Activated T-helper 1 cell treated with anti-CD3 and anti-CD28 coated beads, Interleukin-2, amount 50 U/mL, for 16 hours (primary cell): ENCODE measurements at regions not wholly inside any gene's neighbourhood (a gene's known extent, or its start where the extent isn't known, plus 50 kb on each side); places are given as distances from the start of the nearest gene placed in this dataset.
"Not testable (repeated sequence)": the region's sequence is repeated elsewhere in the genome, so short reads cannot be mapped to it uniquely, and the experiment has no call there.

Experiments
- DNase-seq, 2 donors: peaks; one replicate each; pipeline ENCODE4 v3.0.0-alpha.2; 2020; ENCODE audit warnings: low read depth in 1 of 2, low spot score in 1 of 2

DNA sequence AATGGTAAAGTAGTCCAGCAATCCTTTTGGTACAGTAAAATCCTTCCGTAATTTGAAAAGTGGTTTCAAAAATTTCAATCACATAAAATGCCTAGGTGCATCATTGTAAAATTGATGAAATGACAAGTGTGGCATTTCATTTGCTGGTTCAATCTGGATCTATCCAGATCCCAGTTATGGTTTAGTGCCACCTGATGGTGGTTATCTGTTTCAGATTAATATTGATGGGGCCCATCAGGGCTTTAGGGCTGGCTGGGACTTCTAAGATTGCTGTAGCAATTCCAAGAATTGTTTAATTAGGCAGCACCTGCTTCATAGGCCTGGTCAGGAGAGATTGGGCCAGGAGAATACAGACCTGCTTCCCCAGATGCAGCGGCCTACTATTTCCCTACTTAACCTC is 55.5 kb upstream of the PIK3C3 start:
- DNase-seq, result no peak

DNA sequence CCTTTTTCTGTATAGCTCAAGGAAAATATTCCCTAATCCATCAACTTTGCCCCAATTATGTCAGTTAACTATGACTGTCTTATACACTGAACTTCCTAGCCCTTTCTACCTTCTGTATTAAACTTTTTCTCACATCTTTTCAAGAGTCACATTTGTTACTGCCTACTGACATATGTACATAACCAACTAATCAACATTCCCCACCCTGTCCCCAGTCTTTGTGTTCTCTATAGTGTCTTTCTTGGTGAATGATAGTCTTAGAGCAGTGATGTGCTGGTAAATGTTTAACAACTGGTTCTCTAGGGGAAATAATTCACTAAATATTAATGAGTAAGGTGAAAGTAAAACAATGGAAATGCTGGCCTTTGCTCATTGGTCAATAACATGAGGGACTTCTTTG is 61.6 kb upstream of the PIK3C3 start:
- no peak for DNase-seq

DNA sequence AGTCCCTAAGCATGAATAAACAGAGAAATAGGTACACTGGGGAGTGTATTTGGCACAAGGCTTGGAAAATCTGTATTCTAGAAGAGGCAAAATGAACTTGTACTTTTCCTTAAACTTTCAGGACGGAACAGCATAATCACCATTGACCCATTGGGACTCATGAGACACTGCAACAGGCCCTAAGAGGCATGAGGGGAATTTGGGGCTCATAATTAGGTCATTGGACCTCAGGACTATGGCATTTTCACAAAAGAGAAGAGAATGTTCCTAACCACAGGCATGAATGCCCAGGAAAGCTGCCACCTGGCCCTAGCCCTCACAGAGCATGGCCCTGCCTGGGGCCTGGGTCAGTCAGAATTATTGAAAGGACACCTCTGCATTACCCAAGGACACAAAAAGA is 67.9 kb upstream of the PIK3C3 start:
- no peak for DNase-seq

DNA sequence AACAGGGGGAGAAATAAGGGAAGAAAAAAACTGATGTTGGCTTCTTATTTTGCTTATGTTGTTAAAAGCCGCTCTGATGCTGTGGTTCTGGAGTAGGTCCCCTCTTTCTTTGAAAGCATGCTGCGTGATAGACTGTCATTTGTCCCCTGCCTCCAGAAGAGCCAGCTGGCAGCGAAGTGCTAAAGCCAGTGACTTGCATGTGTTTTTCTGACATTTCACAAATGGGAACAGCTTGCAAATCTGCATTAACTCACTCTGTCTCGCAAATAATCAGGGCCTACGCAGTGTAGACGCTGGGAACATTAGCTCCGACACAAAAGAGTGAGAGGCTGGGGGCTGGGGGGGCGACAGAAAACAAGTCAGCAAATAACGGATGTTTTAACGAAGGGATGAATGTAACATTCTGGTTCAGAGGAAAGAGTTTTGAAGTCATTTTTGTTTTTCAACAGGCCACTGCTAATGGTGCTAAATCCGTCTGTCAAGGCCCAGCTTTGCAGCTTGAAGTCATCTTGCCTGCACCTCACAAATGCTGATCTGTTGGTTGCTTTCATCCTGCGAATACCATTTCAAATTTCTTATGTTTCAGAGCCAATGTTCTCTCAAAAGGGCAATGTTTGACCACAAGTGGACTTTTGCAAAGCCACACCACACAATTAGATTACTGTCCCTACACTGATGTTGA is 68.8 kb upstream of the PIK3C3 start:
- DNase-seq, result no peak

DNA sequence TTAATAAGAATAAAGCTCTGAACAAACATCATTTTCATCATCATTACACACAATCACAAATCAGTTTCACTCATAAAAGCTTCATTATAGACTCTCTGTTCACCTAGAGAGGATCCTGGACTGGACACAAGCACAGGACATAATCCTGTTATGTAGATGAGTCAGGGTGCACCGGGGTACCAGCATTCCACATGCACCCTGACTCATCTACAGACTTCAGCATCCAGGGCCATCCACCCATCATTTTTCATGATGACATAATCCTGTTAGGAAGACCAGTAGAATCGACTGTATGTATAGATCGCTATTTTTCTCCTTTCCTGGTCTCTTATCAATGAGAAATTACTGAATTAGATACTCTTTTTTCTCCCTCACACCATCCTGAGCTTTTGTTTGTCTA is 73.7 kb upstream of the PIK3C3 start:
- no peak for DNase-seq

DNA sequence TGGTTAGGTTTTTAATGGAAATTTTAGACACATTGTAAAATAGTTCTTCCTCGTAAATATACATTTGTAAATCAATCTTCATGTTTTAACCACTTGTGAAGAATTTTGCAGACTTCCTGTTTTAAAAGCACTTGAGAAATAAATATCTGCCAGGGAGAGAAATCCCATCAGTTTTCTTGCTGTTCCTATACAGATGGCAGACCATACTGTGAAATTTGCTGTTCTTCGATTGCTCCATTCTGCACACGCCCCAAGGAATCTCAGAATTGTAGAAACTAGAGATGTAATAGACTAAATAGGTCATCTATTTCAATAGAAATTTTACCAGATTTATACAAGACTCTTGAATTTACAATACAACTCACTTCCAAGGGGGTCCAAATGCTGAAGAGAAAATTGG is 75.8 kb upstream of the PIK3C3 start:
- no peak for DNase-seq

DNA sequence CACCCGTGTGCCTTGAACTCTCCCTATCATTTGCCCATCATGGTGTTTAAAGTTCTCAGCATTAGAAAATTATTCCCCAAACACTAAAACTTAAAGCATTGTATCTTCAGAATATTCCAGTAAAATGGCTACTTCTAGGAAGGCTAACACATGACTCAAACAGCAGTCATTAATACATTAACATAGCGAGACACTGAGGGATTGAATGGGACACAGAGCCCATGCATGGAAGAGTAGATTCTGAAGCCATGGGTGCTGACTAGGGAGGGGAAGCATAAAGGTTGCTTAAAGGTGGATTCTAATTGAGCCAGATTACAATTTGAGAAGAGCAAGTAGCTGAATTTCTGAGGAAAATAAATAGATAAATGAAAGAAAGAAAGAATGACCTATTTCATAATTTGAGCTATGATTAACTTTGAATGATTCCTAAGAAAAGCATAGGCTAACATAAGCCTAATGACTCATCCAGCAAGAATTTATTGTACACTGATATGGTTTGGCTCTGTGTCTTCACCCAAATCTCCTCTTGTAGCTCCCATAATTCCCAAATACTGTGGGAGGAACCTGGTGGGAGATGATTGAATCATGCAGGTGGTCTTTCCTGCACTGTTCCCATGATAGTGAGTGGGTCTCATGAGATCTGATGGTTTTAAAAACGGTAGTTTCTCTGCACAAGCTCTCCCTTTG is 79.8 kb upstream of the PIK3C3 start:
- no peak for DNase-seq

DNA sequence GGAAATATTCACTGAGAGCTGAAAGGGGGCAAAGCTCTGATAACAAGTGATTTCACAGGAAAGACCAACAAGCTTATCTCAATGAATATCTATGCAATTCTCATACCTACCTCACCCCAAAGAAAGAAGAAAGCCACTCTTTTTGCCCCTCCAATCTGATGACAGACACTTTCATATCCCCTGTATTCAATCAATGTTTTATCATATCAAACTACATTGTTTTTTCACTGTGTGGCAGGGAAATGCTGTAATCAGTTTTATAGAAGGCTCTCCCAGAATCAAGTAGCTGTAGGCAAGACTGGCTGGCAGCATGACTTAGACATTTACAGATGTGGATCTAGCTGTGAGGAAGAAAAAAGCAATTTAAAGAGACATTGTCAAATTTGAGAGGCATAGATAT is 81.3 kb upstream of the PIK3C3 start:
- DNase-seq, result no peak

DNA sequence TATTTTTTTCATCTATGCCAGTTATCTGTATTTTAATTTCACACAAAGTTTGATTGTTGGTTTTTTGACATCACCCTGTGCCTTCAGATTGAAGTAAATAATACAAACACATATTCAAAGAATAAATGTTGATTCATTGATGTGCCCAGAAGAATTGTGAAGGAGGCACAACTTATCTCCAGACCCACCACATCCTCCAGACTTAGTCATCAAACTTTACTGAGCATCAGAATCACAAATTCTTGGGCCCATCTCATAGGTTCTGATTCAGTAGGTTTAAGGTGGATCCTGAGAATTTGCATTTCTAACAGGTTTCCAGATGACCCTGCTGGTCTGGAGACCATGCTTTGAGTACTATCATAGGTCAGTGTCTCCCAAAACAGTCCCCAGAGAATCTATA is 82.8 kb upstream of the PIK3C3 start:
- no peak for DNase-seq

DNA sequence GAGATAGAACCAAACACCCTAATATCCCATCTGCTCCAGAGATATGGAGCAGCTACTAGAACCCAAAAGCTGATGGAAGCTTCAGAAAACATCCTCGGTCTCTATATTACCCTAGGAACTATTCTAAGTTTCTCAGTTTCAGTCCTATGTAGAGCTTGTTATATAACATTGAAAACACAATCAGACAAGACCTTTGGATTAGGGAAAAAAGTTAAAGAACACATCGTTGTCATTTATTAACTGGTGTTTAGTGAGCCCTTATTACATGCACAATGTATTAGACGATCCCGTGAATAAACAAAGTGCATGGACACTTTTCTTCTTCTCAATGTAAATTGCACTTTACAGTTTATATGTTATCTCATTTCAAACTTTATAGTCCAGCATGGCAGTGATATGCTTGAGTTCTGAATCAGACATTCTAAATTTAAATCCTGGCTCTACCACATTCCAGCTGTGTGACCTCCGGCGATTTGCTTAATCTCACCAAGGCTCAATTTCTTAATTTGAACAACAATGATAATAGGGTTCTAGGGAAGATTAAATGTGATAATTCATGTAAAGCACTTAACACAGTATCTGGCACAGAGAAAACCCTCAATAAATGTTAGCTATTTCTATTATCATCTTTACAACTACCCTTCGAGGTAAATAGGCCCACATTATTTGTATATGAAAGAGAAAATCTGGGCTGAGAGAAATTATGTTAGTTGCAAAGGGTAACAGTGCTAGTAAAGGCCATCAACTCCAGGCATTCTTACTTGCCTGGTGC is 83.6 kb upstream of the PIK3C3 start:
- no peak for DNase-seq

DNA sequence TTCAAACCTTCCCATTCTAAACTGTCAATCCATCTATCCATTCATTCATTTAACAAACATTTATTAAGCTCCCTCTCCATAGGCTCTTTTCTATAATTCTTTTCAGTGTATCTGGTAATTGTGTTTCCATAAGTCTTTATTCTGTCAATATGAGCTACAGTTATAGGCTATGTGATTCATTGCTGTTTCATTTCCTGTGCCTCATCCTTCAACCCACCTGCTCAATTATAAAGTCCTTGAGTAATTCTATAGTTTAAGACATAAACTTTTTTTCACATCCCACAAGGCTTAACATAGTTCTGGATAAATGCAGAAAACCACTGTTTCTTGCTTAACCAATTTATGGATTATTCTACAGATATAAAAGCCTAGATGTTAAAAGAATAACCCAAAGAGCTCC is 84.2 kb upstream of the PIK3C3 start:
- DNase-seq, result no peak

DNA sequence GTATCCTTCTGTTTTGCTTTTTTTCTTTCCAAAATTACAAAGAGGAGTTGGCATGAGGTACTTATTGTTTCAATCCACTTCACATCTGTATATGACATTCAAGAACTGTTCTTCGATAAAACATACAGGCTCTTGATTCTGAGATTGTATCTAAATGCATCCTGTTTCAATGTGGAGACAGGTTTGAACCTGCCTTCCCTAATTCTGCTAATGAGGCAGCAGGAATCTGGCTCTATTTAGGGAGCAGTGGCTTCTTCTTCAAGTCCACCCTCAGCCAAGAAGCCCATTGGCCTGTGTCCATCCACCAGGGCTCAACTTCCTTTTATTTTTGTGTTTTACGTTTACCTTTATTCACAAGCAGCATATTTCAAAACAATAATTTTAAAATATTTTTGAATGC is 84.8 kb upstream of the PIK3C3 start:
- DNase-seq, result no peak

DNA sequence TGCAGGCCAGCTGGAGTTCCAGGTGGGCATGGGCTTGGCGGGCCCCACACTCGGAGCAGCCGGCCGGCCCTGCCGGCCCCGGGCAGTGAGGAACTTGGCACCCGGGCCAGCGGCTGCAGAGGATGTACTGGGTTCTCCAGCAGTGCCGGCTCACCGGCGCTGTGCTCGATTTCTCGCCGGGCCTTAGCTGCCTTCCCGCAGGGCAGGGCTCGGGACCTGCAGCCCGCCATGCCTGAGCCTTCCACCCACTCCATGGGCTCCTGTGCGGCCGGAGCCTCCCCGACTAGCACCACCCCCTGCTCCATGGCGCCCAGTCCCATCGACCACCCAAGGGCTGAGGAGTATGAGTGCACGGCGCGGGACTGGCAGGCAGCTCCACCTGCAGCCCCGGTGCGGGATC is 89.2 kb upstream of the PIK3C3 start:
- not testable (repeated sequence) for DNase-seq

DNA sequence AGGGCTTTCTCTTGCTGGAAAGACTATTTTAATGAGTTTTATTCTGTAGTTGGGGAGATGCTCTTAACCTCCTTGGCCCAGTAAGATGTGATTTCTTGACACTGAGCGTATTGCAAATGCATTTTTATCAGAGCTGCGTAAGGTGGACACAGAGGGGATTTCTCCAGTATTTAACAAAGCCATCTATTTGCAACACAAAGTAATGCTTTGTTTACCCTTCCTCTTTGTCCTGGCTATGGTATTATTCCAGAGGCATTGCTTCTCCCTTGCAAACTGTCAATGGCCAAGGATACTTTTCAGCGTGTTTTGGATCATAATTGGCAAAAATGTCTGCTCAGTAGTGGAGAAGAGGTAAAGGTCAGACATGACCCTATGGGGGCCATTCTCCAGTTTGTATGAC is 90.8 kb upstream of the PIK3C3 start:
- DNase-seq, result no peak

DNA sequence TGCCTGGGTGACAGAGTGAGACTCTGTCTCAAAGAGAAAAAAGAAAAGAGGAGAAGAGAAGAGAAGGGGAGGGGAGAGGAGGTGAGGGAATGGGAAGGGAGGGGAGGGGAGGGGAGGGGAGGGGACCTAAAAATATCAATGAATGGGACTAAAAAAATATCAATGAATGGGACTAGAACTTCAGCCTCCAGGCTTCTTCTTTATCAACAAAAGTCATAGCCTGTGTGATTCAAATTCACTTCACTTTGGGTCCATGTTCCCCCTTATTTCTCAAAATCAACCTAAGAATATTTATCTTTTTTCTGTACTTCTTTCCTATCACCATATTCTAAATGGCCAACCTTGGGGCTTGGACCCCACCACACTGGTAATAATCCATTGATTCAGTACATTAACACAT is 92.1 kb upstream of the PIK3C3 start:
- no peak for DNase-seq

DNA sequence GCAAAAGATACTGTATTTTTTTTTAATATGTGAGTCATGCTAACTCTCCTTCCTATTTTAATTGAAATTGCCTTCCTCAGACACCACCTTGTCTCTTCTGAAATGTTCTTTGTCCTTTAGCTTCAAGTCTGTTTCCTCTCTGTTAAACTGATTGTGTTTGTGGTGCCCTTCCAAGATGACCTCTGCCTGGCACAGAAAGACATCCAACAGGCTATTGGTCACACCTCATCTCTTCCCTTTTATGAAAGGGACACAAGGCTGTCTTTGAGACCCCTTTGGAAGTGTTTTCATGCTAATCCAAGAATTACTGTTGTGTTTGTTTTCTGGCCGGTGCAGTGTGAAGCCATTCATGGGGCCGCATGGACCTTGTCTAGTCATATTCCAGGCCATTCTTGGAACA is 94.0 kb upstream of the PIK3C3 start:
- DNase-seq, result no peak

DNA sequence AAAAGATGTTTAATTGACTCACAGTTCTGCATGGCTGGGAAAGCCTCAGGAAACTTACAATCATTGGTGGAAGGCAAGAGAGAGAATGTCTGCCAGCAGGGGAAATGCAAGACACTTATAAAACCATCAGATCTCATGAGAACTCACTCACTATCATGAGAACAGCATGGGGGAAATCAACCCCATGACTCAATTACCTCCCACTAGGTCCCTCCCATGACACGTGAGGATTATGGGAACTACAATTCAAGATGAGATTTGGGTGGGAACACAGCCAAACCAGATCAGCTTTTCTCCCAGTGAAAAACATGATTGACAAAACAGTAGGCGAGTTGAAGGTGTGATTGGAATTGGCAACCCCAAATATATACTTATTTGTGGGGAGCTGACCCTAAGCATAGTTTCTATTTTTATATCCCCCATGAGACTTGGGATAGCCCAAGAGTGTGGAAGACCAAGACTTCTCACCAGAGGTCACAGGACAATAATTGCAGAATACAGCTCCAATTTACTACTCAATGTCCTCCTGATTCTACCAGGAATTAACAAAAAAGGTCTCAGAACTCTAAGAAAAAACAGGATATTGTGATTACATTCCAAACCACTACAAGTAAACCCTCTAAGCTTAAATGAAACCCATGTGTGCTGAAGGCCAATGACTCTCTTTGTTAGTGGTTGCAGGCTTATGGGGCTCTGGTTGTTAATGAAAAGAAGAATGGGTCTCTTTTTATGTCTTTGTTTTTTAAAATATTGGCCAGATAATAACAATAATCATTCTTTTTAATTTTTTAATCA is 96.1 kb upstream of the PIK3C3 start:
- DNase-seq, result no peak

DNA sequence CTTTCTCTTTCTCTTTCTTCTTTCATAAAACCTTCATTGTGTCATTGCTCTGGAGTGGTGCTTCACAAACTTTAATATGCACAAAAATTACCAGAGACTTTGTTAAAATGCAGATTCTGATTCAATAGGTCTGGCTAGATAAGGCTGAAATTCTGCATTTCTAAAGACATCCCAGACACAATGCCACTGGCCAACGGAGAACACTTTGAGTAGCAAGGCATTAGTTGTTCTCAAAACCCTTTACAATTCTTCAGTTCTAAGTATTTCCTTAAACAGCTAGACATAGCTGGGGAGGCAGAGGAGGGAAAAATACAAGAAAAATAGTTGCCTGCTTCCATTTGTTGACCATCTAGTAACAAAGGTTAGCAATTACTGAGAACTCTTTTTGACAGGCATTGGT is 101.8 kb upstream of the PIK3C3 start:
- DNase-seq, result no peak

DNA sequence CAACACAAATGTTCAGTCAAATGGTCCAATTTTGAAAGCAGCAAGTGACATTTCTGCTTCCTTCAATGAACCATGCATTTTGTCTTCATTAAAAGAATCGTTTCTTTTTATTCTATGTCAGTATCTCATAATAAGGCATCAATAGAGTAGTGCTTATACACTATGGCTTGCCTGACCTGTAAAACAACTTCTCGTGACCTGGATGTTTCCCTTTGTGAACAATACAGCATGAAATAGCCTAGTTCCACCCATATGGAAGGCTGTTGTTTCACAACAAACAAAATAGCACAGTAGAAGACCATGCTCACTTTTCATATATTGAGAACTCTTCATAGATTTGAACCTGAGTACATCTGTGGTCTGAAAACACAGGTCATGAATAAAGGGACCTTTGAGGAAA is 104.3 kb upstream of the PIK3C3 start:
- no peak for DNase-seq

DNA sequence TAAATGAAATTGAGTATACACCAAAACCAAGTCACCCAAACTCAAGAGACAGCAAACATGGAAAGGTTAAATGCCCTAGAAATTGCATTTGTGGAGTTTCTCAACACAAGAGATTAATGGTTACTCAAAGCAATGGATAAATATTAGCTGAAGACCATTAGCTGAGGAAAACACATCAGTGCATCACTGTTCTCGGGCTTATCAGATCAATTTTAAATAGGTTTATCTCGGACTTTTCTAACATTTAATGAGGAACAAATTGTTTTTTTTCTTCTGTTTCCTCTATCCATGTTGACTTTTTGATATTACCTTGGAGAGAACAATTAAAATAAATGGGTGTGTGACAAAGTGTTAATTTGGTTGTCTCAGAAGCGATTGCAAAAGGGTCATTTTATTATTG is 105.4 kb upstream of the PIK3C3 start:
- DNase-seq, result no peak

DNA sequence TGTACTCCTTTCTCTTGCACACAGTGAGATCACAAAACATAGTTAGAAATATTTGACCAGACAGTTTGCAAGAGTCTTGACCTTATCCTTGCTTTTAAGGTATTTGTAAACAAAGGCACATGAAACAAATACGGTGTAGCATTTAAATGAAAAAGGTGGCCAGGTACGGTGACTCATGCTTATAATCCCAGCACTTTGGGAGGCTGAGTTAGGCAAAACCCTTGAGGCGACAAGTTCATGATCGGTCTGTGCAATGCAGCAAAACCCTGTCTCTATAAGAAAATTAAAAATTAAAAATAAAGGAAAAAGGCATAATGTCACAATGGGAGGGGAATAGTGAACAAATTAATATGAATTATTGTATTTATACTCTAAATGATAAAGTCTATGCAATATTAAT is 109.5 kb upstream of the PIK3C3 start:
- no peak for DNase-seq

DNA sequence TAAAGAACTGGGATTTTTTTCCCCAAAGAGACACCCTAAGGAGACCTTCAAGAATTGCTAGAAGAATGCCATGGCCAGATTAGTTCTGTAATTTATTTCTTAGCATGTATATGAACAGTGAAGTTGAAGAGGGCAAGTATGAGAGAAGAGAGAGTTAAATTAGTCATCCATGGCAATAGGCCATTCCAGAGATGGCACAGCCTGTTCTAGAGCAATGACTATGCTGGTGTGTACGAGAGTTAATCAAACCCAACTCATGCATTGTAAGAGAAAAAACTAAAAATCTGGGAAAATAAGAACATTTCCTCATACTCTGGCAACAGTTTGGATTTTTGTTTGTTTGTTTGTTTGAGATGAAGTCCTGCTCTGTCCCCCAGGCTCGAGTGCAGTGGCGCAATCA is 112.1 kb upstream of the PIK3C3 start:
- DNase-seq, result no peak
